ENCODE measurements at regions not wholly inside any gene's neighbourhood (a gene's known extent, or its start where the extent isn't known, plus 50 kb on each side); places are given as distances from the start of the nearest gene placed in this dataset.

DNA sequence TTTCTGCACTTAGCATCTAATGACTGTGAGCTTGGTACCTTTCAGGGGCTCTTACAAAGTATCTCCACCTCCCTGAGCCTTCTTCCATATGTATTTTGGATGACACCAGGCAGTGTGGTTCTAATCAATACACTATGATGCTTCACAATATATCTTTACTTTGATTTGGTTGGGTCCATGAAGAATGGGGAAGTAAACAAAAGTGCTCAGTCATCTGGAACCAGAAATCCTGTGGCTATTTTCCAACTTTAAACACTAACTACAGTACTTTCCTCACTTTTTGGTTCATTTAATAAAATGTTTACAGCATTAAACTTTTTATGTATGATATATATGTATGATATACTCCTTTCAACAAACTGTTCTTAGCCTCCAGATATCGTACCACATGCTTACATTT lies 216.4 kb upstream of the AFF2 start:
- TF ChIP-seq, protein P1, sequence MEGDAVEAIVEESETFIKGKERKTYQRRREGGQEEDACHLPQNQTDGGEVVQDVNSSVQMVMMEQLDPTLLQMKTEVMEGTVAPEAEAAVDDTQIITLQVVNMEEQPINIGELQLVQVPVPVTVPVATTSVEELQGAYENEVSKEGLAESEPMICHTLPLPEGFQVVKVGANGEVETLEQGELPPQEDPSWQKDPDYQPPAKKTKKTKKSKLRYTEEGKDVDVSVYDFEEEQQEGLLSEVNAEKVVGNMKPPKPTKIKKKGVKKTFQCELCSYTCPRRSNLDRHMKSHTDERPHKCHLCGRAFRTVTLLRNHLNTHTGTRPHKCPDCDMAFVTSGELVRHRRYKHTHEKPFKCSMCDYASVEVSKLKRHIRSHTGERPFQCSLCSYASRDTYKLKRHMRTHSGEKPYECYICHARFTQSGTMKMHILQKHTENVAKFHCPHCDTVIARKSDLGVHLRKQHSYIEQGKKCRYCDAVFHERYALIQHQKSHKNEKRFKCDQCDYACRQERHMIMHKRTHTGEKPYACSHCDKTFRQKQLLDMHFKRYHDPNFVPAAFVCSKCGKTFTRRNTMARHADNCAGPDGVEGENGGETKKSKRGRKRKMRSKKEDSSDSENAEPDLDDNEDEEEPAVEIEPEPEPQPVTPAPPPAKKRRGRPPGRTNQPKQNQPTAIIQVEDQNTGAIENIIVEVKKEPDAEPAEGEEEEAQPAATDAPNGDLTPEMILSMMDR (conservative IDR thresholded peaks at IDR 0.05 in 1 of 2, IDR thresholded peaks at IDR 0.05 in 1 of 2; ENCODE audit: extremely low read depth in 1 of 2, insufficient read depth in 1 of 2, low read depth in 1 of 2, low read length in 2 of 2): no peak
- TF ChIP-seq EZH2 (IDR thresholded peaks at IDR 0.05; ENCODE audit: borderline replicate concordance, low read length): no peak
